GM13977 (cell line): ENCODE measurements at regions not wholly inside any gene's neighbourhood (a gene's known extent, or its start where the extent isn't known, plus 50 kb on each side); places are given as distances from the start of the nearest gene placed in this dataset.

Source experiments
- DNase-seq: peaks from one replicate; pipeline ENCODE4 v3.0.0; 2012; ENCODE audit warnings: low spot score
- CTCF ChIP-seq: IDR thresholded peaks from 2 replicates; pipeline ENCODE4 v1.5.1; 2012; ENCODE audit warnings: mild to moderate bottlenecking, control low read depth; ENCODE audit not compliant: insufficient read depth; ENCODE audit errors: extremely low read depth, missing control alignments
- in situ Hi-C: fragments of 300-500 bp; cut with MboI; formaldehyde crosslinking; loops from one replicate; pipeline ENCODE4 v1.12.0; 2022; ENCODE audit warnings: low sequenced_read_pairs, low pct_unique_long_range_greater_than_20kb, mixed read lengths, inconsistent platforms; ENCODE audit not compliant: unreplicated experiment

- in situ Hi-C loops = no loop called here
- TF ChIP-seq CTCF = no peak
- DNase-seq = no peak
Measured at GRCh38 chr17:63032142-63032541, 66.1 kb downstream of the TANC2 start.

- DNase-seq = no peak
- in situ Hi-C loops = no loop called here
- TF ChIP-seq CTCF = no peak
Measured at GRCh38 chr17:63033142-63033541, 67.1 kb downstream of the TANC2 start.

- no peak for DNase-seq
- in situ Hi-C loops = no loop called here
- TF ChIP-seq CTCF = no peak
Measured at GRCh38 chr17:63035271-63035670, 69.2 kb downstream of the TANC2 start.

- no peak for DNase-seq
- in situ Hi-C loops = no loop called here
- no peak for TF ChIP-seq CTCF
Measured at GRCh38 chr17:63035695-63036094, 69.7 kb downstream of the TANC2 start.

GRCh38 chr17:63039342-63039741 is 73.3 kb downstream of the TANC2 start:
- DNase-seq = no peak
- in situ Hi-C loops = no loop called here
- TF ChIP-seq CTCF = no peak

GRCh38 chr17:63039899-63040602 is 74.0 kb downstream of the TANC2 start:
- in situ Hi-C loops = no loop called here
- peak; percentile 10 for DNase-seq
- TF ChIP-seq CTCF = no peak
